Activated B cell treated with CpG ODN at 0.5 μM for 24 hours (primary cell): ENCODE measurements at regions not wholly inside any gene's neighbourhood (a gene's known extent, or its start where the extent isn't known, plus 50 kb on each side); places are given as distances from the start of the nearest gene placed in this dataset.

Experiments used
- ATAC-seq: fragments of 200-7000 bp; cut with Tn5 transposase; one replicate; pipeline ENCODE4 v1.10.0; 2021; ENCODE audit warnings: low read depth, mild to moderate bottlenecking, moderate library complexity
- CTCF ChIA-PET: fragments of 350-600 bp; sonication (Branson Sonifier 250); formaldehyde crosslinking; loops from one replicate; lab custom pipeline; 2021; ENCODE audit warnings: antibody characterized with exemption; lab: Charles Lee
- POLR2A ChIA-PET: fragments of 350-600 bp; sonication (Branson Sonifier 250); formaldehyde crosslinking; loops from one replicate; lab custom pipeline; 2021; ENCODE audit warnings: antibody characterized with exemption; lab: Charles Lee
- DNase-seq: peaks from one replicate; pipeline ENCODE4 v3.0.0; 2022
- H3K27ac Mint-ChIP-seq: one replicate; pipeline ENCODE4 v1.8.0; 2020; ENCODE audit warnings: mixed read lengths
- H3K27me3 Mint-ChIP-seq: one replicate; pipeline ENCODE4 v1.8.0; 2021; ENCODE audit warnings: mixed read lengths
- H3K36me3 Mint-ChIP-seq: one replicate; pipeline ENCODE4 v1.8.0; 2021; ENCODE audit warnings: low read depth, mixed read lengths
- H3K4me1 Mint-ChIP-seq: one replicate; pipeline ENCODE4 v1.8.0; 2021; ENCODE audit warnings: mixed read lengths
- H3K4me3 Mint-ChIP-seq: one replicate; pipeline ENCODE4 v1.8.0; 2020; ENCODE audit warnings: mild to moderate bottlenecking, mixed read lengths
- H3K9me3 Mint-ChIP-seq: one replicate; pipeline ENCODE4 v1.8.0; 2020; ENCODE audit warnings: mixed read lengths
- intact Hi-C: fragments of 100-400 bp; cut with micrococcal nuclease; formaldehyde crosslinking; loops from one replicate; pipeline ENCODE4 v1.15.1; 2024
- TF ChIP-seq, protein P1 (sequence below): fragments of 200-600 bp; IDR thresholded peaks from one replicate; pipeline ENCODE4 v1.8.0; 2022; ENCODE audit warnings: antibody characterized with exemption, mild to moderate bottlenecking

DNA sequence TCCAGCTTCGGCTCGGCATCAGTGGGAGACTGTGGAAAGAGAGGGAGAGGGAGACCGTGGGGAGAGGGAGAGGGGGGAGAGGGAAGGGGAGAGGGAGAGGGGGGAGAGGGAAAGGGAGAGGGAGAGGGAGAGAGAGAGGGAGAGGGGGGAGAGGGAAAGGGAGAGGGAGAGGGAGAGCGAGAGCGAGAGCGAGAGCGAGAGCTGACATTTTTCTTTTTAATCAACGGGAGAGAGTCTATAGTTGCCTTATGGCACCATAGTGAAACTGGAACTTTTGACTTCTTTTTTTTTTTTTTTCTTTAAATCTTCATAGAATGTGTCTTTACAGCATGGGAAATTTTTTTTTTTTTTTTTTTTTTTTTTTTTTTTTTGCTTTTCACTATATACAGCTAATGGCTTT is 94.7 kb upstream of the NUDT6 start:
- TF ChIP-seq, protein P1, sequence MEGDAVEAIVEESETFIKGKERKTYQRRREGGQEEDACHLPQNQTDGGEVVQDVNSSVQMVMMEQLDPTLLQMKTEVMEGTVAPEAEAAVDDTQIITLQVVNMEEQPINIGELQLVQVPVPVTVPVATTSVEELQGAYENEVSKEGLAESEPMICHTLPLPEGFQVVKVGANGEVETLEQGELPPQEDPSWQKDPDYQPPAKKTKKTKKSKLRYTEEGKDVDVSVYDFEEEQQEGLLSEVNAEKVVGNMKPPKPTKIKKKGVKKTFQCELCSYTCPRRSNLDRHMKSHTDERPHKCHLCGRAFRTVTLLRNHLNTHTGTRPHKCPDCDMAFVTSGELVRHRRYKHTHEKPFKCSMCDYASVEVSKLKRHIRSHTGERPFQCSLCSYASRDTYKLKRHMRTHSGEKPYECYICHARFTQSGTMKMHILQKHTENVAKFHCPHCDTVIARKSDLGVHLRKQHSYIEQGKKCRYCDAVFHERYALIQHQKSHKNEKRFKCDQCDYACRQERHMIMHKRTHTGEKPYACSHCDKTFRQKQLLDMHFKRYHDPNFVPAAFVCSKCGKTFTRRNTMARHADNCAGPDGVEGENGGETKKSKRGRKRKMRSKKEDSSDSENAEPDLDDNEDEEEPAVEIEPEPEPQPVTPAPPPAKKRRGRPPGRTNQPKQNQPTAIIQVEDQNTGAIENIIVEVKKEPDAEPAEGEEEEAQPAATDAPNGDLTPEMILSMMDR = no peak
- H3K27me3 Mint-ChIP-seq = no peaks in the 10 kb centered on the region
- POLR2A ChIA-PET = no interaction called here

GRCh38 chr4:123017636-123018395 is 95.4 kb upstream of the NUDT6 start:
- POLR2A ChIA-PET = no interaction called here
- Mint-ChIP-seq H3K27me3 (no peaks in the 10 kb centered on the region), H3K4me1 (no peaks in the 10 kb centered on the region), H3K4me3 (no peak overlapping the region), H3K9me3 (no peaks in the 10 kb centered on the region), H3K36me3 (peaks cover 18% of the 10 kb centered on the region), H3K27ac (no peak overlapping the region)
- ATAC-seq (no peak), DNase-seq (no peak)
- TF ChIP-seq, protein P1 = no peak
- intact Hi-C loops = no loop called here
- CTCF ChIA-PET = no interaction called here

More for the DNA sequence above, 94.7 kb upstream of the NUDT6 start:
- intact Hi-C loops = no loop called here
- no peaks in the 10 kb centered on the region for H3K9me3 Mint-ChIP-seq
- H3K36me3 Mint-ChIP-seq = peaks cover 24% of the 10 kb centered on the region
- DNase-seq = no peak
- no peak for ATAC-seq
- no peak overlapping the region for H3K27ac Mint-ChIP-seq
- no peaks in the 10 kb centered on the region for H3K4me1 Mint-ChIP-seq
- H3K4me3 Mint-ChIP-seq = no peak overlapping the region
- CTCF ChIA-PET = no interaction called here

GRCh38 chr4:123018396-123018775 is 96.0 kb upstream of the NUDT6 start:
- no peaks in the 10 kb centered on the region for H3K27me3 Mint-ChIP-seq
- no peak for DNase-seq

GRCh38 chr4:123020285-123020684 is 97.9 kb upstream of the NUDT6 start:
- no peaks in the 10 kb centered on the region for H3K4me1 Mint-ChIP-seq
- no peak overlapping the region for H3K4me3 Mint-ChIP-seq
- POLR2A ChIA-PET = no interaction called here
- no peaks in the 10 kb centered on the region for H3K27me3 Mint-ChIP-seq
- intact Hi-C loops = no loop called here
- TF ChIP-seq, protein P1 = no peak
- H3K27ac Mint-ChIP-seq = no peak overlapping the region
- ATAC-seq (no peak), DNase-seq (no peak)
- H3K36me3 Mint-ChIP-seq = peaks cover 15% of the 10 kb centered on the region
- CTCF ChIA-PET = no interaction called here
- no peaks in the 10 kb centered on the region for H3K9me3 Mint-ChIP-seq

More at GRCh38 chr4:123018396-123018775, 96.0 kb upstream of the NUDT6 start:
- H3K4me3 Mint-ChIP-seq = no peak overlapping the region
- no peaks in the 10 kb centered on the region for H3K9me3 Mint-ChIP-seq
- ATAC-seq = no peak
- H3K27ac Mint-ChIP-seq = no peak overlapping the region
- CTCF ChIA-PET = no interaction called here
- TF ChIP-seq, protein P1 = no peak
- intact Hi-C loops = no loop called here
- H3K36me3 Mint-ChIP-seq = peaks cover 19% of the 10 kb centered on the region
- POLR2A ChIA-PET = no interaction called here
- no peaks in the 10 kb centered on the region for H3K4me1 Mint-ChIP-seq

- ATAC-seq = no peak
- Mint-ChIP-seq H3K36me3 (peaks cover 19% of the 10 kb centered on the region), H3K4me3 (no peak overlapping the region), H3K27ac (no peak overlapping the region), H3K4me1 (peaks cover 5% of the 10 kb centered on the region), H3K9me3 (no peaks in the 10 kb centered on the region), H3K27me3 (no peaks in the 10 kb centered on the region)
- CTCF ChIA-PET = no interaction called here
- intact Hi-C loops = no loop called here
- POLR2A ChIA-PET = no interaction called here
- DNase-seq = no peak
- TF ChIP-seq, protein P1 = no peak
Measured at GRCh38 chr4:123023647-123024046, 101.2 kb upstream of the NUDT6 start.
